HT-29 (cell line): ENCODE measurements at regions not wholly inside any gene's neighbourhood (a gene's known extent, or its start where the extent isn't known, plus 50 kb on each side); places are given as distances from the start of the nearest gene placed in this dataset.
"Not testable (repeated sequence)": the region's sequence is repeated elsewhere in the genome, so short reads cannot be mapped to it uniquely, and the experiment has no call there.

ENCODE experiments used
- DNase-seq: peaks from one replicate; pipeline ENCODE4 v3.0.0-alpha.2; 2015; ENCODE audit warnings: low spot score

DNA sequence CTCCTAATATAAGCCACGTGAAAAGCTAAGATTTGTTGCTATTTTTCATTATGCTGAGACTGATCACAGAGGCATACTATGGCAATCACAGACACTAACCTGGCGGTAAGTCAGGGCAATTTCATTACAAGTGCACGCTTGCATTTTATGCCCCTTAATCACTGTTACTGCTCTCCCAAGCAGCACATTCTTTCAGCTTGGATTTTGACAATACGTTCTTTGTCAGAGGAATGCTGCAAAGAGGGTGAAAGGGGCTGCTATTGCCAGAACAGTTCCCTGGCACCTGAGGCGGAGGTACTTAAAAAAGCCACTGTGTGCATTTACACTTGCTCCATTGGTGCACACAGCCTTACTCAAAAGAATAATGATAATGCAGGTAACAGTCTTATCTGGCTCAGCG lies 346.6 kb downstream of the RFC3 start:
- no peak for DNase-seq

DNA sequence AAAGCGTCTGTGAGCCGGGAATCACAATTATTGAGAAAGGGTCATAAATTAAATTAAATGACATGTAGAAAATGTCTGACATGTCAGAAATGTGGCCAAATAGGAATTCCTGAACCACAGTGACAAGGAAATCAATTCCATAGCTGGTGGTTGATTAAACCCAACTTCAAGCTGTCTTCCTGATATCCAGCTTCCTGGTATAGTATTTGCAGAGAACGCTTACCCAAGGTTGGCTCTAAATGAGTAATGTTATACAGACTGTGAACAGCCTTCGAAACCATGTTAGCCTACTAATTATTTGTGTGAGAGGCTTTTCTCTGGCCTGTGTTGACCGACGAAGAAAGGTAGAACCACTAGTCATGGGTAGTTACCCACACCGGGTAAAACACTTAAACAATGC lies 347.2 kb downstream of the RFC3 start:
- no peak for DNase-seq

DNA sequence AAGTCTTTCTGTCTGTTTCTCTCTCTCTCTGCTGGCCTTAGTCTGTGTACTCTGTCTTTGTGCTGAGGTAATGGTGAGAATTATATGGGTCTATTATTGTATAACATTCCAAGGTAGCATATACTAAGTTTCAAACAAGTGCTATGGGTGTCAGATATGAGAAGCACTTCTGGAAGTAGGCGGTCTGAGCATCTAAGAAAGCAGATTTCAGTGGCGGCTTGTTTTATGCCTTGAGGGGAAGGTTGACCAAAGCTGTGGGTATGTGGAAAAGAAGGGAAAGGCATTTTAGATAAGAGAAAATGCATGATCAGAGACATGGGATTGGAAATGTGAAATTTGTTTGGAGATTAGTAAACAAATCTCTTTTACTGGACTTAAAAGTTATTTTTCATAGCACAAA lies 348.5 kb downstream of the RFC3 start:
- DNase-seq: no peak

DNA sequence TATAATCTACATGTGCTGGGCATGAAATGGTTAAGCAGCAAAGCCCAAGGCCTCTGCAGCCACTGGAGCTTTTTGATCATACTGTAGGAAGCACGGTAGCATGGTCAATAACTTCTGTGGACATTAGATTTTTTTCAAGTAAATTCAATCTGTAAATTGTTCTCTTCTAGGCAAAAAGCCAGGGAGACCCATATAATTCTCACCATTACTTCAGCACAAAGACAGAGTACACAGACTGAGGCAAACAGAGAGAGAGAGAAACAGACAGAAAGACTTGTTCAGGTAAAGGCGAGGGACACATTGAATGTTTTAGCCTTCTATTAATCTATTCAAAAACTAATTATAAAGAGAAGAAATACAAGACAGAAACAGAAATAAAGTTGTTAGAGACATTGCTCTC lies 349.4 kb downstream of the RFC3 start:
- DNase-seq: no peak

DNA sequence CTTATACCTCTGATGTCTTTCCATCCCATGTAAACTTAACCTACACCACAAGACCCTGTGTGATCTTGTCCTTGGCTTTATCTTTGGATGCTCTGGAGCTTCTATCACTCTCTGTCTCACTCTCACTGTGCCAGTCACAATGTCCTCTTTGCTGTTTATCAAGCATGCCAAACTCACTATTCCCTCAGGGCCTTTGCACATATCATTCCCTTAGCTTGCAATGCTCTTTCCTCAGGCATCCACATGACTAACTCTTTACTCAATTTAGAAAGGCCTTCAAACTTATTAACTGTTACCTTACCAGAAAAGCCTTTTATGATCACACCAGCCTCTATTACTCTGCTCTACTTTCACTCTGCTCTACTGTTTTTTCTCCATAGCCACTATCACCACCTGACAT lies 354.1 kb downstream of the RFC3 start:
- no peak for DNase-seq

DNA sequence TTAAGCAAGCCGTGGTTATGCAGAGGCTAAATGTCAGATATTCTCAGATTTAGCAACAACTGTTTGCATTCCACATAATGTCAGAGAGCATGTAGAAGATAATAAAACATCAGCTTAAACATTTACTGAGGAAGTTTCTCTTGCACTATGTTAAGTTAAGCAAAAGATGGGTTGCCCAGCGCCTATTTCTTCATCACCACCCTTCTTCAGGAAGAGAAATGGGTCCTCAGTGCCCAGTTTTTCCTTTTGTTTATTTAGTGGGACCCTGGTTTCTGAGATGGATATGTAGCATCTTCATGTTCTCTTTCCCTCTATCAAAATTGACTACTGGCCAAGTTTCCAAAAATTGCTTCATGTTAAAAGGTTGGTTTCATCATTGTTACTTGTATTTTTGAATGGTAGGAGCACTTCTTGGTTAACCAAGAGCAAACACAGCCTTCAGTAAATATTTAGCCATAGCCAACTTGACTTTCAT lies 356.8 kb downstream of the RFC3 start:
- no peak for DNase-seq

DNA sequence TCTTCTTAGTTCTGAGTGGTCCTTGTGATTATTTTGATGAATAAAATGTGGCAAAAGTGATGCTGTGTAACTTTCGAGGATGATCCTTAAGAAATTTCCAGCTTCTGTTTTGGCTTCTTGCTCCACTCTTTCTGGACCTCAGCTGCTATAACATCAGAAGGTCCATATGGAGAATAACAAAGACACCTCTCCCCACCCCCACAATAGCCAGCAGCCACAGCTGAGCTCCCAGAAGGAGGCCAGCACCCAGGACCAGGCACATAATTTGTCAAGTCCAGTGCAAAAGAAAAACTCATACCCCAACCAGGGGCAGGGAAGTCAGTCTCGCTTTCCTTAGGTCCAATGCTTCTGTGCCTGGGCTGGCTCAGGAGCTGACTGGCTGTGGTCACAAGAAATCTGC lies 357.6 kb downstream of the RFC3 start:
- DNase-seq: no peak

DNA sequence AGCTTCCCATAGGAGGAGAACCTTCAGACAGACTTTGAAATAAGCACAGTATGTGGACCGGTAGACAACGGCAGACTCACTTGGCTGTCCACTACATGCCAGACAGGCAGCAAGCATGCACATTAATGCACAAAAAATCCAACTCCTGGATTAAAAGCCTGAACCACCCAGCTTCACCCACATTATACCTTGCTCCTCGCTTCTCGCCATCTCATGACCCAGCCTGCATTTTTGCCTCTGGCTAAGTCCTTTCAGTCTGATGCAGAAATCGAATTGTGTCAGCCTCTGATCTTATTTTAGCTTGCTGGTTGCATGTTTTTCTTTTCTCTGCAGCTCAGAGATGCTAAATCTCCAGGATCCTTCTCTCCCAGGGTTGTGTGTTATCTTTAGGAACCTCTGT lies 358.7 kb downstream of the RFC3 start:
- no peak for DNase-seq

DNA sequence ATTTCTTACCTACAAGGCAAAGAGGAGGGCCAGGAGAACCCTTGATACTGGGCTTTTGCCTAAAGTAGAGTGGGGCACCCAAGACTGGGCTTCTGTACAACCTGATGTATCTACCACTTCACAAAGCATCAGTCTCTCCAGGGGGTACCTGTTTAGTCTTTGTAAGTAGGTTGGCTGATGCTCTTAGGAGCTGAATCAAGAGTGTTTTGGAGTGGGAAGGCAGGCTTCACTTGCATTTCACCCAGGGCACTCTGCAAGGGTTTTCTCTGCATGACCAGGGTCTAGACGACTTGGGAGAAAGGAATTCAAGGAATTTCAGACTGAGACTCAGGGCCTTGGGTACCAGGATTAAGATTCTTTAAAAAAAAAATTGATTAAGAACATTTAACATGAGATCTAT lies 361.5 kb downstream of the RFC3 start:
- no peak for DNase-seq

DNA sequence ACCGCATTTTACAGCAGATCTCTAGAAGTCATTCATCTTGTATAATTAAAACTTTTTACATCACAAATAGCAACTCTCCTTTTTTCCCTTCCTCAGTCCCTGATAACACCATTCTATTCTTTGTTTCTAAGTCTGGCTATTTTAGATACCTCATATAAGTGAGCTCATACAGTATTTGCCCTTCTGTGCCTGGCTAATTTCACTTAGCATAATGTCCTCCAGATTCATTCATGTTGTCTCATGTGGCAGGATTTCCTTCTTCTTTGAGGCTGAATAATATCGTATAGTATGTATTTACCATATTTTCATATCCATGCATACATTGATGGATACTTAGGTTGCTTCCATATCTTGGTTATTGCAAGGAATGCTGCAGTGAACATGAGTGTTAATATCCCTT lies 362.0 kb downstream of the RFC3 start:
- DNase-seq: no peak

DNA sequence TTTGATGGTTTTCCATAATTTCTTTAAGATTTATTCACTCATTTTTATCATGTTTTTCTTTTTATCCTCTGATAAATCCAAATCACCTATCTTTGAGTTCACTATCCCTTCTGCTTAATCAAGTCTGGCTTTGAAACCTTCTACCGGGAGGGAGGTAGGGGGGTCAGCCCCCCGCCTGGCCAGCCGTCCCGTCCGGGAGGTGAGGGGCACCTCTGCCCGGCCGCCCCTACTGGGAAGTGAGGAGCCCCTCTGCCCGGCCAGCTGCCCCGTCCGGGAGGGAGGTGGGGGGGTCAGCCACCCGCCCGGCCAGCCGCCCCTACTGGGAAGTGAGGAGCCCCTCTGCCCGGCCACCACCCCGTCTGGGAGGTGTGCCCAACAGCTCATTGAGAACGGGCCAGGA lies 363.3 kb downstream of the RFC3 start:
- DNase-seq: not testable (repeated sequence)

DNA sequence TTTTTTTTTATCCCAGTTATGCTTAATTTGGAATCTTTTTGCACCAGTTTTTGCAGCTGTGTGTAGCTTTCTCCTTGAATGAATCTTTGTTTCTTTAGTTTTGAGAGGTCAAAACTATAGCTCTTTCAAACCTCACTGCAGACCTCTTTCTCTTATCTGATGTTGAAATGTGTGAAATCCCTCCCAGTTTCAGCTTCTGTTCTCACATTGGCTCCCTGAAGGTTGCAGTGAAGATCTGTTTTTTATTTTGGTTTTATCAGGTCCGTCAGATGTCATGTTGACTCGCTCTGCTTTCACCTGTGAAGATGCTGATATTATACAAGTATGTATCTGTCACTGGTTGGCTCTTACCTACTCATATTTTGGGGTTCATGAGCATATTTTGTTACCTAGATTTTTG lies 372.0 kb downstream of the RFC3 start:
- DNase-seq: no peak

DNA sequence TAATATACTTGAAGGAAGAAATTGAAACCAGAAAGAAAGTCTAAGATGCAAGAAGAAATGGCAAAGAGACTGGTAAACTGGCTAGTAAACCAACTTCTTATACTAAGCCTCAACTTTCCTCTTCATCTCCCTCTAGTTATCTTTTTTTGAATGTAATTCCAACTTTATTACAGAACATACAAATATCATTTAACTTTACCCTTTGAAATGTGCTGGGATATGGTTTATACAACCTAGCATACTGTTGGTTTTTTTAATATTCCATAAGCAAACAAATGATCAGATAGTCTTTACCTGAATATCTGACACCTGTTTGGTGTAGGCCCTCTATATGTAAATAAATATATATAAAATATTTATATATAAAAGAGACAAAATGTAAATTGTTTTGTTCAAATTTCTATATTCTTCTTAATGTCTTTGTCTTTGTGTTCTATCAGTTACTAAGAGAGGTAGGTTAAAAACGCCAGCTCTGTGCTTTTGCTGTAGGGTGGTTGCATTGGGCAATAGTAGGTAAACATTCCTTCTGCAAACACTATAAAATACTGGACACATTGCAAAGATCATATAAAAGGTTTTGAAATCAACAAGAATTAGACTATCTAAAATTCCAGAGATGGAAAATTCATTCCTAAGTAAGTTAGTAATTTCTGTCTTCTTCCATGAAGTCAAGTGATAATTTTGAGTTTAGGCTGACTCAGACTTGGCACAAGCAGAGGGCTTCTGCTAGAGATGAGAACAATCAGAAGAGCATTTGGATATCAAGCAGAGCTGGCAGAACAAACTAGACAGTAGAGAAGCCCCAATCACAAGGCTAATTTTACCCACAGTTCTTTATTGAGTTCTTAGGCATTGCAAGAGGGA lies 383.3 kb downstream of the RFC3 start:
- peak; percentile 68 for DNase-seq

DNA sequence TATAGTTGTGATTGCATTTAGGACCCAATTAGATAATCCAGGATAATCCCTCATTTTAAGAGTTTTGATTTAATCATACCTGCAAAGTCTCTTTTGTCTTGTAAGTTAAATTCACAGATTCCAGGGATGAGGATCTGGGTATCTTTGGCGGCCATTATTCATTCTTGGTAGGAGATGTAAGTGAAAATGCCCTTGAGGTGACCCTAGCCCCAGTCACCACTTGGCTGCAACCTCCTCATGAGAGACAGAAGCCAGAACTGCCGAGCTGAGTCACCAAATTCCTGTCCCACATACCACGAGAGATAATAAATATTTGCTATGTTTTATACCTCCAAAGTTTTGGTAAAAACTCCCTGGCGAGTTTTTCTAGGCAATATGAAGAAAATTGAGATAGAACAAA lies 389.4 kb downstream of the RFC3 start:
- DNase-seq: no peak

DNA sequence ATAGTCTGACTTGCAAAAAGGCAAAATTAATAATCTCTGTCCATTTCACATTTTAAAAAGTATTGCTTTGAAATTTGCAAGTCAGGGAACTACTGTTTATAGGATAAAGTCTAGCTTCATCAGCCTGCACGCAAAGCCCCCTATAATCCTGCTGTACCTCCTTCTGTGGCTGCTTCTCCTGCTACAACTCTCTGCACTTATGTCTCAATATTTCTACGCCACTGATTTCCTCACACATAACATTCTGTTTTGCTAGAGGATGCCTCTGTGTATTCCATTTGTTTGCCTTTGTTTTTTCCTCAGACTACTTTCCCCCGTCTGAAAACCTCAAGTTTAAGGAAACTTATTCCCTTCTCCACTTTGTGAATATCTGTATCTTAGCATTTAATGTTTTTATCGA lies 389.9 kb downstream of the RFC3 start:
- no peak for DNase-seq

DNA sequence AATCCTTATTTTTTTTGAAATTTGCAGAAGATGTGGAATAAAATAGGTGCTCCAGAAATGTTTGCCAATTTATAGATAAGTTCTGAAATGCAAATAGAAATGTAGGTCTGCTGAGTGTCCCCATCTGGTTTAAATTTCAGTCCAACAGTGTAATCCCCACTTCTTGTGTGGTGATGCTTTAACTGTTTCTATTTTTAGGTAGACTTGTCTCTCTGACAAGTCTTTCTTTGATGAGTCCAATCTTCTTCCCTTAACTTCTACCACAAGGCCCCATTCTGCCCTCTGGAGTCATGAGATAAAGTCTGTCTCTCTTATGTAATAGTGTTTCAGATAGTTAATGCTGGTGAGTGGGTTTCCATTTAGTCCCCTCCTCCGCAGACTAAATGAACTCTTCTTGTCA lies 390.4 kb downstream of the RFC3 start:
- DNase-seq: no peak

DNA sequence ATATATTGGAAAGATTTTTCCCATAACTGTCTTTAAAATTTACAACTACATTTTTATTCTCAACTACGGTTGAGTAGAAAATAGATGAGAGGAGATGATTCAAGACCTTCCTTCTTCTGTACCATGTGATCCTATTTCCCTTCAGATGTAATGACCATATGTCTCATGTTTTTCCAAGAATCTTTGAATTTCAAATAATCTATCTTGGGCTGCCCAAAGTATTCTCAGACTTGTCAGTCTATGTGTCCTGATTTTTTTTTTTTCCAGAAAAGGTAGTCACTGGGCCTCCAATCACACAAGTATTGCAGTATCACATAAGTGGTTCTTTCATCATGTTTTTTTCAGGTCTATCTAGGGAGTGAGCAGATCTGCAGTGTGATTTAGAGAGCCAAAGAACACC lies 392.4 kb downstream of the RFC3 start:
- DNase-seq: no peak

DNA sequence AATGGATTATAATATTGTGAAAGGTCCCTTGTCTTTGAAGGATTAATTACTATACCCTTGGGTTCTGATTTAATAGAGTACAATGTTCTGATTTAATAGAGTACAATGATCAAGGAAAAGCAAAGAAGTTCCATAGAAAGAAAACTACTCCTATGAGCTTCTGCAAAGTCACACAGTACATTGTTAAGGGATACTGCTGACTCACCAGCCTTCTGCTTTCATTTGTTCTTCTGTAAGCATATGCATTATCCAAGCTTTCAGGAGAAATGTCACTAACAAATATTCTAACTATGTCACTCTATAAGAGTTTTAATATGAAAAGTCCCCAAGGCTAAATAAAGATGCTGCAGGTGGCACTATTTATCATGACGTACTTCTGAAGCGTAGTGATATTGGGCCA lies 396.7 kb downstream of the RFC3 start:
- no peak for DNase-seq

DNA sequence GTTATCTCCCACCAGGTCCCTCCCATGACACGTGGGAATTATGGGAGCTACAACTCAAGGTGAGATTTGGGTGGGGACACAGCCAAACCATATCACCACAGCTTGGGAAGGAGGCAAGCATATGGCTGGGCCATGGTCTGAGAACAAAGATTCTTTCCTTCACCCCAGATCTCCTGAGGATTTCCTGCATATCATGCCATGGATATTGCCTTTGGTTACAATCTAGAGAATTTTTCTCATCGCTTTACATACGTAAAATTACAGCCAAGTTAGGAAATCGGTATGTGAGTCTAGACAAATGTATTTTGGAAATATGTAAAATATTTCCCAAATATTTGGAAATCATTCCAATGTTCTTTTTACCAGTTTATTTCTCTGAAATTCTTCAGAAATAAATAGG lies 398.3 kb downstream of the RFC3 start:
- no peak for DNase-seq

DNA sequence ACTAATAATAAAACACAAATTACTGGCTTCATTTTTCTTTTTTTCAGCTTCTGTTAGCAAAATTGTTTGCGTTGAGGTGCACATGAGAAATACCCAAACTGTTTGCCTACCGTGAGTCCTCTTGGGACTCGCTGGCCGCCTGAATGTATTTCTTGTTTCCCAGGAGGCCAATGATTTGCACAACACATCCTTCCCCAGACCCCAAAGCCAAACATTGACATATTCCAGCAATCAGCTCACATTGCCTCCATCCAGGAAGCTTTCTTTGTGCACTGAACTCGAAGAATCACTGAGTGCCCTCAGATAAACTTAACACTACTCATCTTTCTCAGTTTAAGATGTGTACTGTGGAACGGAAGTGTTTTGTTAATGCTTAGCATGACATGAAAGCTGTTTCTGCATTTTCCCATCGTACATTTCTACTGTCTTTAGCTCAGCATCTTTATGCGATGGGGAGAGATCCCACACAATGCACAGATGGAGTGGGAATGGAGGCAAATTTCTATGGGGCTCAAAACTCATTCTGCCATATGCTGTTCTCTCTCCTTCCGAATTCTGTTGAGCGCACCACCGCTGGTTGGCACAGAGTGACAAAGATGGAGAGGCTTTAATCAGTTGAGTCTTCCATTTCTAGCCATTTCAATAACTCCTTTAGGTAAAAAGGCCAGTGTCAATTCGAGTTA lies 399.5 kb downstream of the RFC3 start:
- no peak for DNase-seq

DNA sequence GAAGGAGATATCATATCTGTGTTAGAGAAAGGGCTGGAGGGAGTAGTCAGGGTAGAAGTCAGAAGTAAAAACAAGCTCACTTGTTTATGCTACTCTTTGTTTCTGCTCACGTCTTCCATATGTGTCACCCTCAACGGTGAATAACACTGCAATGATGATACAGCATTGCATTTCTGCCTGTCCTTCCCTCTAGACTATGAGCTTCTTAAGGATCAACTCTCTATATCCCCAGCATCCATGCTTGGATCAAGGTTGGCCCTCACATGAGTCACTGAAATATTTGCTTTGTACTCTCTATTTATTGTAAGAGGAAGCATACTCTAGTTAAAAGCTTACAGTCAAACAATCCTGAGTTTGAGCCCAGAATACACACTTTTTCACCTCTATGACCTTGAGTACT lies 406.0 kb downstream of the RFC3 start:
- DNase-seq: no peak

DNA sequence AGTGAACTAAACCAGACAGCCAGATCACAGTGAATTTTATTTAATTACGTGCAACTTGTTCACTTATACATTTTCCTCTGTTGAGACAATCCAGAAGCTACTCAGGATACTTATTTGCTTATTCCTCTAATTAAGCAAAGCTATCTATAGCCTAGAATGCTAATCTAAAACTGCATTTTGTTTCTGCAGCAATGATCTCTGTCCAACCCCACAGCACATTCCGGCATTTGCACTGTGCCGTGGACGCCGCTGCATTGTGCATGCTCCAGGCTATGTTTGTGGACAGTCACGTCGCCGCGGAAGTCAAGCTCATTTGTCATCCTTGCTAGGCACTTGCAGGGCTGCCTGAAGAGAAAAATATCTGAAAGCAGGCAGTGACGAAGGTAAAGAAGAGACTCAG lies 406.9 kb downstream of the RFC3 start:
- no peak for DNase-seq

DNA sequence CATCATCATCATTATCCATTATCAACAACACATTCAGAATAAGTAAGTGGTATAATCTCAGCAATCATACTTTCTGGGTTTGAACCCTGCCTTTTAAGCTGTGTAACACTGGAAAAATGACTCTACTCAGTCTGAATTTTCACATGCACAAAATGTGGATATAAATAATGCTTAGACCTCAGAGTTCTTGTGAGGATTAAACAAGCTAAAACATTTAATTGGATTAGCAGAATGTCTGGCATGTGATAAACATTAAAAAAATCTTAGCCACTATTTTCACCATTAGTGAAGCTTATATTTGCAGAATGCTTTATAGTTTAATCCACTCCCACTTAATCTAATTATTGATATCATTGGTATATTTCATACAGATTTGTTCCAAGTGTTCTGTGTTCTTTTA lies 412.3 kb downstream of the RFC3 start:
- DNase-seq: no peak
